ENCODE measurements at regions not wholly inside any gene's neighbourhood (a gene's known extent, or its start where the extent isn't known, plus 50 kb on each side); places are given as distances from the start of the nearest gene placed in this dataset.

DNA sequence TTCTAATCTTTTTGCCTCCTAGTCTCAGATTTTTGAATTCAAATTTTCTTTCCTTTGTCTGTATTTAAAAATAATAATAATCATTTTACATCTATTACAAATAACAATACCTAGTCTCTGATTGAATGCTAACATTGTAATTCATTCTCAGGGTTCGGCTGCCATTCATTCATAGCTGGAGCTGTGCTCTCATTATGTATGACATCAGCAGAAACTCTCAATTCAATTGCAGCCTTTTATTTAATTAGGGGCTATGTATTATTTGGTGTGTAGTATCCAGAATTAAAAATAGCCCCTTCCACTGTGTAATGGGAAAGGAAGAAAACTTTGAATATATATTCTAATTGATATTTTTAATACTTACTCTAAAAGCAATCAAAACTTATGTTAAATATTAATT lies 270.4 kb upstream of the MDFIC2 start:
- Histone ChIP-seq H3K27me3 (ENCODE audit: control insufficient read depth in 2 of 2, insufficient read depth in 2 of 2, low read length in 2 of 2) (no peaks in the 10 kb centered on the region), H2AFZ (ENCODE audit: low read depth, low read length) (no peak overlapping the region), H3K4me3 (no peak overlapping the region), H3K4me1 (replicated peaks in 1 of 2; ENCODE audit: control insufficient read depth in 2 of 2, insufficient read depth in 2 of 2, low read length in 2 of 2) (no peaks in the 10 kb centered on the region), H3K27ac (ENCODE audit: extremely low read depth, low read depth, low read length) (no peak overlapping the region), H3K36me3 (ENCODE audit: control insufficient read depth, insufficient read depth, low read length) (no peaks in the 10 kb centered on the region), H3K4me2 (ENCODE audit: insufficient read depth, low read length) (no peak overlapping the region), H4K20me1 (replicated peaks; ENCODE audit: control insufficient read depth, insufficient read depth, low read length) (no peaks in the 10 kb centered on the region), H3K9me3 (replicated peaks; ENCODE audit: control insufficient read depth, insufficient read depth, low read depth, low read length) (no peaks in the 10 kb centered on the region), H3K79me2 (ENCODE audit: control insufficient read depth, insufficient read depth, low read length) (no peaks in the 10 kb centered on the region), H3K9ac (ENCODE audit: insufficient read depth in 1 of 2, low read depth in 2 of 2, low read length in 2 of 2) (no peak overlapping the region), H3K9me1 (ENCODE audit: control insufficient read depth, insufficient read depth, low read length) (no peaks in the 10 kb centered on the region)
- BruUV-seq (replicated peaks): no TSS peak
- no peak for ATAC-seq
- TF ChIP-seq POLR2AphosphoS2 (IDR thresholded peaks at IDR 0.05; ENCODE audit: low read length): no peak
- TF ChIP-seq POU5F1 (IDR thresholded peaks at IDR 0.05; ENCODE audit: borderline replicate concordance, low read depth, low read length, partially characterized antibody): no peak
- no peak for TF ChIP-seq HDAC1 (IDR thresholded peaks at IDR 0.05)
- intact Hi-C loops (cut with micrococcal nuclease) (no loop called here), in situ Hi-C loops (cut with MboI) (no loop called here)
- CTCF ChIA-PET (ENCODE audit: low intra/inter-chr PET ratio): no interaction called here
- no peak for FAIRE-seq
- POLR2A ChIA-PET: no interaction called here
- WGBS (ENCODE audit: insufficient coverage, low coverage, missing lambda C conversion rate): 0% methylated on average over 1 of the region's 1 CpG
- no peak for DNase-seq (ENCODE audit: extremely low read depth in 1 of 4, low spot score in 3 of 4)

DNA sequence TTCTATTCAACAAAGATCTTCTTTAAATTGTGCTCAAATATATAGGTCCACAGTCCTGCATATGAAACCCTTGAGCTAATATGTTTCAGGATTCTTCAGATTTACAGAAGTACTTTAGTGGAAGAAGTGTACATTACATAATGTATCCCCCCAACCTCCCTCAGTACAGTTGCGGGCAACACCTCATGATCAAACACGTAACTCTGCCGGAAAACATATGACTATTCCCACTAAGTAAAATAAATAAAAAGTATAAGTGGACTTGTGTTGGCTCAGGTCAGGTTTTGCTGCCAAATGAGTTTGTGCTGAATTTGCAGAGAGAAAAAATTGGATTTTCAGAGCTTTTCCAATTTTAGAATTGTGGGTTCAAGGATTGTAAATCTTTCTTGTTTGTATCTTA lies 267.6 kb upstream of the MDFIC2 start:
- intact Hi-C loops (cut with micrococcal nuclease): no loop called here
- Histone ChIP-seq H3K4me3 (no peak overlapping the region), H3K27ac (ENCODE audit: extremely low read depth, low read depth, low read length) (no peak overlapping the region), H3K9ac (ENCODE audit: insufficient read depth in 1 of 2, low read depth in 2 of 2, low read length in 2 of 2) (no peak overlapping the region), H3K9me3 (replicated peaks; ENCODE audit: control insufficient read depth, insufficient read depth, low read depth, low read length) (no peaks in the 10 kb centered on the region), H3K4me1 (replicated peaks in 1 of 2; ENCODE audit: control insufficient read depth in 2 of 2, insufficient read depth in 2 of 2, low read length in 2 of 2) (no peaks in the 10 kb centered on the region), H3K79me2 (ENCODE audit: control insufficient read depth, insufficient read depth, low read length) (no peaks in the 10 kb centered on the region), H3K27me3 (ENCODE audit: control insufficient read depth in 2 of 2, insufficient read depth in 2 of 2, low read length in 2 of 2) (no peaks in the 10 kb centered on the region), H3K4me2 (ENCODE audit: insufficient read depth, low read length) (no peak overlapping the region), H2AFZ (ENCODE audit: low read depth, low read length) (no peak overlapping the region), H3K36me3 (ENCODE audit: control insufficient read depth, insufficient read depth, low read length) (no peaks in the 10 kb centered on the region), H3K9me1 (ENCODE audit: control insufficient read depth, insufficient read depth, low read length) (no peaks in the 10 kb centered on the region), H4K20me1 (replicated peaks; ENCODE audit: control insufficient read depth, insufficient read depth, low read length) (no peaks in the 10 kb centered on the region)
- ChIA-PET CTCF (ENCODE audit: low intra/inter-chr PET ratio) (no interaction called here), POLR2A (no interaction called here)
- TF ChIP-seq CC2D1A (IDR thresholded peaks at IDR 0.05) (no peak), LCOR (CRISPR knock-in tag; IDR thresholded peaks at IDR 0.05) (no peak), FUS (optimal IDR thresholded peaks at IDR 0.05; ENCODE audit: low read depth, low read length) (no peak), ZNF695 (CRISPR knock-in tag; IDR thresholded peaks at IDR 0.05) (no peak), SRSF1 (IDR thresholded peaks at IDR 0.05; ENCODE audit: low read depth, low read length) (no peak), HNRNPLL (IDR thresholded peaks at IDR 0.05; ENCODE audit: low read depth, low read length, poor library complexity, severe bottlenecking) (no peak), ZZZ3 (IDR thresholded peaks at IDR 0.05) (no peak), TAF7 (tag; IDR thresholded peaks at IDR 0.05) (no peak), SMC3 (conservative IDR thresholded peaks at IDR 0.05; ENCODE audit: insufficient read depth, low read depth, low read length) (no peak), TARDBP (IDR thresholded peaks at IDR 0.05) (no peak), ZNF75A (CRISPR knock-in tag; IDR thresholded peaks at IDR 0.05) (no peak), KAT2B (IDR thresholded peaks at IDR 0.05; ENCODE audit: low read depth, low read length) (no peak), KAT7 (CRISPR knock-in tag; IDR thresholded peaks at IDR 0.05; ENCODE audit: borderline replicate concordance) (no peak), ESRRA (IDR thresholded peaks at IDR 0.05; ENCODE audit: borderline replicate concordance, low read depth) (no peak), HMGN3 (IDR thresholded peaks at IDR 0.05; ENCODE audit: borderline replicate concordance, extremely low read depth, insufficient read length, low read depth, low read length) (no peak)
- TF ChIP-seq, protein P1, sequence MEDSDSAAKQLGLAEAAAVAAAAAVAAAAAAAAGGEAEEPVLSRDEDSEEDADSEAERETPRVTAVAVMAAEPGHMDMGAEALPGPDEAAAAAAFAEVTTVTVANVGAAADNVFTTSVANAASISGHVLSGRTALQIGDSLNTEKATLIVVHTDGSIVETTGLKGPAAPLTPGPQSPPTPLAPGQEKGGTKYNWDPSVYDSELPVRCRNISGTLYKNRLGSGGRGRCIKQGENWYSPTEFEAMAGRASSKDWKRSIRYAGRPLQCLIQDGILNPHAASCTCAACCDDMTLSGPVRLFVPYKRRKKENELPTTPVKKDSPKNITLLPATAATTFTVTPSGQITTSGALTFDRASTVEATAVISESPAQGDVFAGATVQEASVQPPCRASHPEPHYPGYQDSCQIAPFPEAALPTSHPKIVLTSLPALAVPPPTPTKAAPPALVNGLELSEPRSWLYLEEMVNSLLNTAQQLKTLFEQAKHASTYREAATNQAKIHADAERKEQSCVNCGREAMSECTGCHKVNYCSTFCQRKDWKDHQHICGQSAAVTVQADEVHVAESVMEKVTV (CRISPR knock-in tag; IDR thresholded peaks at IDR 0.05): no peak
- no peak for ATAC-seq
- in situ Hi-C loops (cut with MboI): no loop called here
- 0% methylated on average over 3 of the region's 3 CpGs for WGBS (ENCODE audit: insufficient coverage, low coverage, missing lambda C conversion rate)
- no peak for DNase-seq (ENCODE audit: extremely low read depth in 1 of 4, low spot score in 3 of 4)
- no peak for FAIRE-seq
- no TSS peak for BruUV-seq (replicated peaks)
